ENCODE measurements at regions not wholly inside any gene's neighbourhood (a gene's known extent, or its start where the extent isn't known, plus 50 kb on each side); places are given as distances from the start of the nearest gene placed in this dataset.
A peak's percentile ranks its signal among the peaks of the same experiment; 100 is the strongest.

- TF ChIP-seq CTCF (IDR thresholded peaks at IDR 0.05), result no peak
Observed at GRCh38 chr7:51367614-51367968, 51.0 kb upstream of the COBL start.

- TF ChIP-seq CTCF (IDR thresholded peaks at IDR 0.05), result peak; percentile 81
Observed at GRCh38 chr7:51366930-51367613, 50.5 kb upstream of the COBL start.

Data from LNCAP (cell line).